Nephron (organoid): ENCODE measurements at regions not wholly inside any gene's neighbourhood (a gene's known extent, or its start where the extent isn't known, plus 50 kb on each side); places are given as distances from the start of the nearest gene placed in this dataset.
"Not testable (repeated sequence)": the region's sequence is repeated elsewhere in the genome, so short reads cannot be mapped to it uniquely, and the experiment has no call there.

ENCODE experiments used
- H3K27ac Mint-ChIP-seq, 3 experiments: 2 replicates each; pipeline ENCODE4 v1.8.0; 2020; ENCODE audit warnings: mixed read lengths in 3 of 3, mild to moderate bottlenecking in 2 of 3, moderate library complexity in 1 of 3
- H3K27me3 Mint-ChIP-seq: 2 replicates; pipeline ENCODE4 v1.8.0; 2021; ENCODE audit warnings: low read depth, mild to moderate bottlenecking, moderate library complexity, mixed read lengths
- H3K36me3 Mint-ChIP-seq: 2 replicates; pipeline ENCODE4 v1.8.0; 2020; ENCODE audit warnings: low read depth, mixed read lengths
- H3K4me1 Mint-ChIP-seq: 2 replicates; pipeline ENCODE4 v1.8.0; 2020; ENCODE audit warnings: mixed read lengths
- H3K4me3 Mint-ChIP-seq, 3 experiments: 2 replicates each; pipeline ENCODE4 v1.8.0; 2020; ENCODE audit warnings: mild to moderate bottlenecking in 3 of 3, mixed read lengths in 3 of 3, moderate library complexity in 2 of 3
- H3K9me3 Mint-ChIP-seq: 2 replicates; pipeline ENCODE4 v1.8.0; 2020; ENCODE audit warnings: mixed read lengths
- CTCF ChIP-seq, 3 experiments: fragments of 200-600 bp; sonication (generic); IDR thresholded peaks; one replicate each; pipeline ENCODE4 v1.5.0; 2021; ENCODE audit warnings: antibody characterized with exemption in 3 of 3; ENCODE audit not compliant: unreplicated experiment in 3 of 3

- Mint-ChIP-seq H3K9me3 (peaks cover 11% of the 10 kb centered on the region), H3K4me1 (no peaks in the 10 kb centered on the region), H3K36me3 (no peaks in the 10 kb centered on the region), H3K27me3 (peaks cover 8% of the 10 kb centered on the region), H3K4me3 (no peak overlapping the region), H3K27ac (no peak overlapping the region)
- no peak for TF ChIP-seq CTCF (IDR thresholded peaks at IDR 0.05; ENCODE audit: unreplicated experiment in 3 of 3)
These were observed 58.9 kb downstream of the MAFB start for GRCh38 chr20:40630099-40630498.

GRCh38 chr20:40628877-40629276 is 60.2 kb downstream of the MAFB start:
- Mint-ChIP-seq H3K4me3 (no peak overlapping the region), H3K27me3 (peaks cover 8% of the 10 kb centered on the region), H3K4me1 (no peaks in the 10 kb centered on the region), H3K27ac (no peak overlapping the region), H3K36me3 (no peaks in the 10 kb centered on the region), H3K9me3 (peaks cover 11% of the 10 kb centered on the region)
- TF ChIP-seq CTCF (IDR thresholded peaks at IDR 0.05; ENCODE audit: unreplicated experiment in 3 of 3), result no peak

GRCh38 chr20:40619053-40619452 is 70.0 kb downstream of the MAFB start:
- not testable (repeated sequence) for H3K36me3 Mint-ChIP-seq, H3K27me3 Mint-ChIP-seq, H3K27ac Mint-ChIP-seq, H3K4me1 Mint-ChIP-seq, H3K9me3 Mint-ChIP-seq
- H3K4me3 Mint-ChIP-seq, result peak overlapping the region; percentile 14 to 53 (median 17)

GRCh38 chr20:40617594-40617993 is 71.4 kb downstream of the MAFB start:
- H3K27me3 Mint-ChIP-seq, result no peaks in the 10 kb centered on the region
- H3K4me3 Mint-ChIP-seq, result no peak overlapping the region
- no peaks in the 10 kb centered on the region for H3K4me1 Mint-ChIP-seq
- TF ChIP-seq CTCF (IDR thresholded peaks at IDR 0.05; ENCODE audit: unreplicated experiment in 3 of 3), result no peak
- H3K9me3 Mint-ChIP-seq, result no peaks in the 10 kb centered on the region
- no peak overlapping the region for H3K27ac Mint-ChIP-seq
- H3K36me3 Mint-ChIP-seq, result no peaks in the 10 kb centered on the region

GRCh38 chr20:40612837-40613236 is 76.2 kb downstream of the MAFB start:
- Mint-ChIP-seq H3K36me3 (no peaks in the 10 kb centered on the region), H3K4me3 (no peak overlapping the region), H3K9me3 (no peaks in the 10 kb centered on the region), H3K27me3 (no peaks in the 10 kb centered on the region), H3K4me1 (no peaks in the 10 kb centered on the region), H3K27ac (no peak overlapping the region)
- no peak for TF ChIP-seq CTCF (IDR thresholded peaks at IDR 0.05; ENCODE audit: unreplicated experiment in 3 of 3)

- no peak for TF ChIP-seq CTCF (IDR thresholded peaks at IDR 0.05; ENCODE audit: unreplicated experiment in 3 of 3)
- H3K27ac Mint-ChIP-seq, result no peak overlapping the region
- H3K4me1 Mint-ChIP-seq, result no peaks in the 10 kb centered on the region
- no peak overlapping the region for H3K4me3 Mint-ChIP-seq
- H3K27me3 Mint-ChIP-seq, result no peaks in the 10 kb centered on the region
- H3K36me3 Mint-ChIP-seq, result no peaks in the 10 kb centered on the region
- no peaks in the 10 kb centered on the region for H3K9me3 Mint-ChIP-seq
These were observed 76.8 kb downstream of the MAFB start for GRCh38 chr20:40612247-40612646.
